ENCODE measurements at regions not wholly inside any gene's neighbourhood (a gene's known extent, or its start where the extent isn't known, plus 50 kb on each side); places are given as distances from the start of the nearest gene placed in this dataset.

- TF ChIP-seq EZH2 (IDR thresholded peaks at IDR 0.05), result no peak
- TF ChIP-seq ZFX (IDR thresholded peaks at IDR 0.05), result no peak
- TF ChIP-seq MAX (IDR thresholded peaks at IDR 0.05), result no peak
- TF ChIP-seq POLR2A (IDR thresholded peaks at IDR 0.05; ENCODE audit: borderline replicate concordance, extremely low read depth, insufficient read depth, insufficient read length), result no peak
- TF ChIP-seq CTCF (IDR thresholded peaks at IDR 0.05 in 2 of 3, conservative IDR thresholded peaks at IDR 0.05 in 1 of 3; ENCODE audit: borderline replicate concordance in 1 of 3, insufficient read depth in 1 of 3, low read depth in 2 of 3, low read length in 2 of 3), result no peak
- no peak for TF ChIP-seq ATF3 (IDR thresholded peaks at IDR 0.05)
- no peak for TF ChIP-seq SIN3A (IDR thresholded peaks at IDR 0.05; ENCODE audit: low read depth)
- TF ChIP-seq EZH2phosphoT487 (IDR thresholded peaks at IDR 0.05; ENCODE audit: borderline replicate concordance), result no peak
- no peak for TF ChIP-seq CEBPB (IDR thresholded peaks at IDR 0.05; ENCODE audit: low read depth)
- TF ChIP-seq POLR2AphosphoS5 (IDR thresholded peaks at IDR 0.05; ENCODE audit: low read depth, low read length), result no peak
- no peak for TF ChIP-seq JUND (IDR thresholded peaks at IDR 0.05)
- no peak for TF ChIP-seq ZNF274 (IDR thresholded peaks at IDR 0.05; ENCODE audit: low read depth, low read length)
These were observed 88.2 kb upstream of the MBNL2 start for GRCh38 chr13:97133955-97134354.
